ENCODE measurements at regions not wholly inside any gene's neighbourhood (a gene's known extent, or its start where the extent isn't known, plus 50 kb on each side); places are given as distances from the start of the nearest gene placed in this dataset.

- Mint-ChIP-seq H3K36me3 (ENCODE audit: unreplicated experiment) (no peaks in the 10 kb centered on the region), H3K27me3 (ENCODE audit: unreplicated experiment) (no peaks in the 10 kb centered on the region), H3K9me3 (ENCODE audit: unreplicated experiment) (peaks cover 21% of the 10 kb centered on the region), H3K27ac (ENCODE audit: unreplicated experiment) (no peak overlapping the region), H3K4me1 (ENCODE audit: unreplicated experiment) (peaks cover 3% of the 10 kb centered on the region), H3K4me3 (ENCODE audit: unreplicated experiment) (no peak overlapping the region)
- TF ChIP-seq CTCF (IDR thresholded peaks at IDR 0.05), result no peak
- no peak for DNase-seq (ENCODE audit: extremely low spot score, unreplicated experiment)
Observed at GRCh38 chr3:104586344-104586743, 780.4 kb upstream of the ALCAM start.

GRCh38 chr3:104588442-104588841 is 778.3 kb upstream of the ALCAM start:
- no peaks in the 10 kb centered on the region for H3K27me3 Mint-ChIP-seq (ENCODE audit: unreplicated experiment)
- no peaks in the 10 kb centered on the region for H3K36me3 Mint-ChIP-seq (ENCODE audit: unreplicated experiment)
- peaks cover 4% of the 10 kb centered on the region for H3K4me1 Mint-ChIP-seq (ENCODE audit: unreplicated experiment)
- DNase-seq (ENCODE audit: extremely low spot score, unreplicated experiment), result no peak
- no peak overlapping the region for H3K4me3 Mint-ChIP-seq (ENCODE audit: unreplicated experiment)
- no peak overlapping the region for H3K27ac Mint-ChIP-seq (ENCODE audit: unreplicated experiment)
- no peak for TF ChIP-seq CTCF (IDR thresholded peaks at IDR 0.05)
- peaks cover 10% of the 10 kb centered on the region for H3K9me3 Mint-ChIP-seq (ENCODE audit: unreplicated experiment)

- Mint-ChIP-seq H3K4me3 (ENCODE audit: unreplicated experiment) (no peak overlapping the region), H3K27me3 (ENCODE audit: unreplicated experiment) (no peaks in the 10 kb centered on the region), H3K36me3 (ENCODE audit: unreplicated experiment) (no peaks in the 10 kb centered on the region), H3K4me1 (ENCODE audit: unreplicated experiment) (peaks cover 29% of the 10 kb centered on the region), H3K27ac (ENCODE audit: unreplicated experiment) (no peak overlapping the region), H3K9me3 (ENCODE audit: unreplicated experiment) (peaks cover 10% of the 10 kb centered on the region)
- no peak for DNase-seq (ENCODE audit: extremely low spot score, unreplicated experiment)
- TF ChIP-seq CTCF (IDR thresholded peaks at IDR 0.05), result no peak
Observed at GRCh38 chr3:104591776-104592175, 774.9 kb upstream of the ALCAM start.

- no peak for TF ChIP-seq CTCF (IDR thresholded peaks at IDR 0.05)
- Mint-ChIP-seq H3K36me3 (ENCODE audit: unreplicated experiment) (no peaks in the 10 kb centered on the region), H3K27me3 (ENCODE audit: unreplicated experiment) (no peaks in the 10 kb centered on the region), H3K4me1 (ENCODE audit: unreplicated experiment) (peaks cover 37% of the 10 kb centered on the region), H3K27ac (ENCODE audit: unreplicated experiment) (no peak overlapping the region), H3K9me3 (ENCODE audit: unreplicated experiment) (peaks cover 8% of the 10 kb centered on the region), H3K4me3 (ENCODE audit: unreplicated experiment) (no peak overlapping the region)
- DNase-seq (ENCODE audit: extremely low spot score, unreplicated experiment), result no peak
Observed at GRCh38 chr3:104594491-104594890, 772.2 kb upstream of the ALCAM start.

- no peak overlapping the region for H3K4me3 Mint-ChIP-seq (ENCODE audit: unreplicated experiment)
- DNase-seq (ENCODE audit: extremely low spot score, unreplicated experiment), result no peak
- no peaks in the 10 kb centered on the region for H3K36me3 Mint-ChIP-seq (ENCODE audit: unreplicated experiment)
- H3K9me3 Mint-ChIP-seq (ENCODE audit: unreplicated experiment), result no peaks in the 10 kb centered on the region
- TF ChIP-seq CTCF (IDR thresholded peaks at IDR 0.05), result no peak
- H3K27me3 Mint-ChIP-seq (ENCODE audit: unreplicated experiment), result no peaks in the 10 kb centered on the region
- H3K4me1 Mint-ChIP-seq (ENCODE audit: unreplicated experiment), result peaks cover 42% of the 10 kb centered on the region
- H3K27ac Mint-ChIP-seq (ENCODE audit: unreplicated experiment), result peak overlapping the region; percentile 32
Observed at GRCh38 chr3:104596054-104596453, 770.7 kb upstream of the ALCAM start.
